ENCODE measurements at regions not wholly inside any gene's neighbourhood (a gene's known extent, or its start where the extent isn't known, plus 50 kb on each side); places are given as distances from the start of the nearest gene placed in this dataset.

- TF ChIP-seq CTCF (IDR thresholded peaks at IDR 0.05) = no peak
- TF ChIP-seq EP300 (IDR thresholded peaks at IDR 0.05) = no peak
- TF ChIP-seq POLR2A (IDR thresholded peaks at IDR 0.05) = no peak
- no peak for TF ChIP-seq POLR2AphosphoS5 (IDR thresholded peaks at IDR 0.05)
These were observed 266.5 kb upstream of the VLDLR start for GRCh38 chr9:2354856-2355696.
